ENCODE measurements at regions not wholly inside any gene's neighbourhood (a gene's known extent, or its start where the extent isn't known, plus 50 kb on each side); places are given as distances from the start of the nearest gene placed in this dataset.
"Not testable (repeated sequence)": the region's sequence is repeated elsewhere in the genome, so short reads cannot be mapped to it uniquely, and the experiment has no call there.

GRCh38 chr7:3159039-3159438, 115.4 kb upstream of the CARD11 start:
- no peak for FAIRE-seq
- no peak for DNase-seq (ENCODE audit: low spot score in 2 of 2)

DNA sequence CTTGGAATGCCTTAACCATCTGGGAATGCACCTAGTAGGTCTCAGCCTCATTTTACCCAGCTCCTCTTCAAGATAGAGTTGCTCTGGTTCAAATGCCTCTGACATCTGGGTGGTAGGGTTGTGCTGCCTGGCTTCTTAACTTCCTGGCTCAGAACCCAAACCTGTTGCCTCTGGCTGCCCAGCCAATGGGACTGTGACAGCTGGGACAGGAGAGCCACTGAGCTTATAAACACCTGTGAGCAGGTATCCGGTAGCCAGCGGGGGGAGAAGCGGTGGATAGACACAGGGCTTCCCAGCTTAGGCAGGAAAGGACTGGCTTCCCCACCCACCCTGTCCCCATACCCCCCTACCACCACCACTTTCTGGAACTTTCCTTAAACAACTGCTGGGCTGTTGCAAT, 115.8 kb upstream of the CARD11 start:
- DNase-seq (ENCODE audit: low spot score in 2 of 2), result no peak
- FAIRE-seq, result no peak

GRCh38 chr7:3159926-3160325, 116.3 kb upstream of the CARD11 start:
- not testable (repeated sequence) for FAIRE-seq; DNase-seq (ENCODE audit: low spot score in 2 of 2)

- FAIRE-seq (no peak), DNase-seq (ENCODE audit: low spot score in 2 of 2) (no peak)
These were observed 118.6 kb upstream of the CARD11 start for GRCh38 chr7:3162289-3162688.

DNA sequence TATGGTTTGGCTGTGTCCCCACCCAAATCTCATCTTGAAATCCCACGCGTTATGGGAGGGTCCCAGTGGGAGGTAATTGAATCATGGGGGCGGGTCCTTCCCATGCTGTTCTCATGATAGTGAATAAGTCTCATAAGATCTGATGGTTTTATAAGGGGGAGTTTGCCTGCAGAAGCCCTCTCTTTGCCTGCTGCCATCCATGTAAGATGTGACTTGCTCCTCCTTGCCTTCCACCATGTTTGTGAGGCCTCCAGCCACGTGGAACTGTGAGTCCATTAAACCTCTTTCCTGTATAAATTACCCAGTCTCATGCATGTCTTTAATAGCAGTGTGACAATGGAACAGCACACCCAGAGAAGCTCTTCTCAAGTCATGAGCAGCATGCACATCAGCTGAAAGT, 119.1 kb upstream of the CARD11 start:
- DNase-seq (ENCODE audit: low spot score in 2 of 2); FAIRE-seq: not testable (repeated sequence)

- no peak for DNase-seq (ENCODE audit: low spot score in 2 of 2)
- FAIRE-seq, result no peak
These were observed 120.7 kb upstream of the CARD11 start for GRCh38 chr7:3164380-3164792.

- FAIRE-seq, result no peak
These were observed 122.3 kb upstream of the CARD11 start for GRCh38 chr7:3165681-3166580.

DNA sequence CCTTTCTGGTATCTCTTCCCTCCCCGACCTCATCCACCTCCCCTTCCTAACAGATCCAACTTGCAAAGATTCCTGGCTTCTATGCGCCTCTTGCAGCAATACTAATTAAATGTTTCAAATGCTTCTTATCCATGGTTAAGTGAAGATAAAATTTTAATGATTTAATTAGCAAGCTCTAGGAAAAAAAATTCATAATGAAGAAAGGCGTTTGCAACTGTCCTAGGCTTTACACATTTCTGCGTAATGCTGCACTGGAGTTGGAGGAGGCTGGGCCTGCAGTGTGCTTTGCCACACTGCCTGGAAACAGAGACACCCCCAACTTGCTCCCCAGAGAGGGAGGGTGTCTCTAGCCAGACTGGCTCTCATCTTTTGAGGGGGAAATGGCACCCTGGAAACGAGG, 123.9 kb upstream of the CARD11 start:
- DNase-seq (ENCODE audit: low spot score in 2 of 2) (no peak), FAIRE-seq (no peak)

More at GRCh38 chr7:3165681-3166580, 122.3 kb upstream of the CARD11 start:
- DNase-seq (ENCODE audit: low spot score in 2 of 2), result no peak

- FAIRE-seq (no peak), DNase-seq (ENCODE audit: low spot score in 2 of 2) (no peak)
These were observed 124.7 kb upstream of the CARD11 start for GRCh38 chr7:3168370-3168769.

DNA sequence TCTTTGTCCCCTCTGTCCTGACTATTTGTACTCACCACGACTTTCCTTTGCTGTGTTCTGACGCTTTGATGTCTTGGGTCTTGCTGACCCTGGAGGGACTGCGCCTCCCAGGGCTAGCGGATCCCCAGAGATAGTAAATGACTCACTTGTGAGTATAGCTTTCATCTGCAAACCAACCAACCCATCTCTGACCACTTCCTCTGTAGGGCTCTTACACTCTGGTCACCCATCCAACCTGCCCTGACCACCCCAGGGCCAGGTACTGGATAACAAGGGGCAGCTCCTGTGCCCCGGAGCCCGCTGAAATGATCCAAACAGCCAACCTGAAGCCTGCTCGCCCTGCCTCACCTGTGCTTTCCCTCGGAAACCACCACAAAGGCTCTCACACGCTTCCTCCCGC, 125.2 kb upstream of the CARD11 start:
- FAIRE-seq (no peak), DNase-seq (ENCODE audit: low spot score in 2 of 2) (no peak)

- no peak for DNase-seq (ENCODE audit: low spot score in 2 of 2)
- FAIRE-seq, result no peak
These were observed 128.2 kb upstream of the SDK1 start for GRCh38 chr7:3172768-3173280.

DNA sequence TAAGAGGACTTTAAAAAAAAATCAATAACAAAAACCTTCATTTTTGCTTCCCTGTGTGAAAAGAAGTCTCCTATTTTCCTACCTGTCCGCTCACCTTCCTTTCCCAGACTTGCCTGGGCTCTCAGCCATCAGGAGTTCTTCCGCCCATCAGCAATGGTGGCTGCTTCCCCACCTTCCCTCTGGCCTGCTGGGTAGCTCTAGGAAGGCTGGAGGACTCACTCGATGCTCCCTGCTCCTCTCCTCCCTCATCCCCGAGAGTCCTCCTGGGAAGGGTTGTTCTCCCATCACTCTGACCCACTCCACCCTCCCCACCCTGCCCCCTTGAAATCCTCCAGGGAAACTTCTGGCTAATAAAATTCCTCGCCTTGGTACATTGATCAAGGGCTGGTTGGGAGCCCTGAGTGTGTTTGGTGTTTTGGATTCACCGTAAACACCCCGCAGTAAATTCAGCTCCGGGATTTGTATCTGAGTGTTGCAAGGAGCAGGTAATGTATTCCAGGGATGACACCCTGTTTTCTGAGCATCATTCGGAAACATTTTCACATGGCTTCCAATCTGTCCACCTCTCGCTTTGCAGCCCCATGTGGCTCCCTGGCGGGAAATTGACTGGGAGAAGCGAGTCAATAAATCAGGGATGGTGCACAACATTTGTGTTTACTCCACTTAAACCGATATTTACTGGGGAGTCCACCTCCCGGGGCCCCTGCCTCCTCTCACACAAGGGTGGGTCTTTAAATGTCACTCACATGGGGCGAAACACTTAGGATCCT, 126.4 kb upstream of the SDK1 start:
- no peak for DNase-seq (ENCODE audit: low spot score in 2 of 2)
- no peak for FAIRE-seq

- DNase-seq (ENCODE audit: low spot score in 2 of 2) (no peak), FAIRE-seq (no peak)
These were observed 125.7 kb upstream of the SDK1 start for GRCh38 chr7:3175285-3175902.

GRCh38 chr7:3176112-3177000, 124.7 kb upstream of the SDK1 start:
- DNase-seq (ENCODE audit: low spot score in 2 of 2), result no peak
- FAIRE-seq, result no peak

- FAIRE-seq, result no peak
- DNase-seq (ENCODE audit: low spot score in 2 of 2), result no peak
These were observed 123.8 kb upstream of the SDK1 start for GRCh38 chr7:3177271-3177670.

GRCh38 chr7:3179456-3179855, 121.6 kb upstream of the SDK1 start:
- FAIRE-seq, result no peak

GRCh38 chr7:3180604-3181003, 120.4 kb upstream of the SDK1 start:
- FAIRE-seq, result no peak
- no peak for DNase-seq (ENCODE audit: low spot score in 2 of 2)

More at GRCh38 chr7:3179456-3179855, 121.6 kb upstream of the SDK1 start:
- DNase-seq (ENCODE audit: low spot score in 2 of 2), result no peak

- FAIRE-seq, result not testable (repeated sequence)
These were observed 119.0 kb upstream of the SDK1 start for GRCh38 chr7:3182055-3182454.

GRCh38 chr7:3187444-3188040, 113.5 kb upstream of the SDK1 start:
- DNase-seq (ENCODE audit: low spot score in 2 of 2) (no peak), FAIRE-seq (no peak)

More at GRCh38 chr7:3182055-3182454, 119.0 kb upstream of the SDK1 start:
- not testable (repeated sequence) for DNase-seq (ENCODE audit: low spot score in 2 of 2)
